Fibroblast of mammary gland (primary cell): ENCODE measurements at regions not wholly inside any gene's neighbourhood (a gene's known extent, or its start where the extent isn't known, plus 50 kb on each side); places are given as distances from the start of the nearest gene placed in this dataset.

ENCODE experiments used
- DNase-seq: peaks from one replicate; pipeline ENCODE4 v3.0.0-alpha.2; 2010; ENCODE audit warnings: low read depth
- H3K4me3 ChIP-seq: 2 replicates; pipeline ENCODE4 v1.5.1; 2011; ENCODE audit warnings: low read depth, mild to moderate bottlenecking, low read length, moderate library complexity; ENCODE audit not compliant: control insufficient read depth
- CTCF ChIP-seq: conservative IDR thresholded peaks from 2 replicates; pipeline ENCODE4 v1.5.1; 2011; ENCODE audit warnings: low read depth, low read length, inconsistent platforms; ENCODE audit not compliant: control insufficient read depth, insufficient read depth

DNA sequence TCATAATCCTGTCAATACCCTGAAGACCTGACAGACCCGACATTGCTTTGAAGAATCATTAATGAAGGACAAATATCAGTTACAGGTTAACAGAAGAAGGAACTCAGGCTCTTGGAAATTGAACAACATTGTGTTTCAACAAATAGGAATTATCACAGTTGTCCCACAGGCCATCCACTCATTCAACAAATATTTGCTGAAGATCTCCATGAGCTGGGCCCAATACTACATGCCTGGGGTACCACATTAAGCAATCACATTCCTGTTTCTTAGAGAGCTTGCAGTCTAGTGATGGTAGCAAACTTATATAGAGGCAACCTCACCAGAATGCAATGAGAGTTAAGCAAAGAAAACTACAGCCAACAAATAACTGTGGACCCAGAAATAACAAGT lies 671.6 kb upstream of the ACVR2A start:
- no peak for TF ChIP-seq CTCF
- peak; percentile 68 for DNase-seq
- no peak overlapping the region for H3K4me3 ChIP-seq

- no peak for TF ChIP-seq CTCF
- peak; percentile 6 for DNase-seq
- H3K4me3 ChIP-seq, result no peak overlapping the region
These were observed 672.2 kb upstream of the ACVR2A start for GRCh38 chr2:147172493-147173188.

DNA sequence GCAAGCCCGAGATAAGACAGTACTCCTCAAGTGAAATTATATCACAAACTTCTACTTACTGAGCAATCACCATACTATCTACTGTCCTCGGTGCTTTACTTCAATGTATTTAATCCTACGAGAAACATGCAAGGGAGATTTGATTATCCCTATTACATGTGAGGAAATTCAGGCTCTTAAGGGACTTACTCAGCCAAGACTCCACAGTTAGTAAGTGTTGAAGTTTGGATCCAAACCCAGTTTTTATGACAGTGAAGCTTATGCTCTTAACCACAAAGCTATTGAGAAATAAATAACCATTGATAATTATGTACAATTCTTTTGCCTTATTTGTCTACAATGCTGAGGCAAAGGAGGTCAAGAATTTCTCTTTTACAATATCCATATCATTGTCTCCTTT lies 672.9 kb upstream of the ACVR2A start:
- peak; percentile 74 for DNase-seq
- H3K4me3 ChIP-seq, result no peak overlapping the region
- no peak for TF ChIP-seq CTCF

GRCh38 chr2:147170932-147171331 lies 673.9 kb upstream of the ACVR2A start:
- TF ChIP-seq CTCF, result no peak
- H3K4me3 ChIP-seq, result no peak overlapping the region
- DNase-seq, result no peak

GRCh38 chr2:147165697-147166382 lies 679.0 kb upstream of the ACVR2A start:
- H3K4me3 ChIP-seq, result no peak overlapping the region
- peak; percentile 37 for DNase-seq
- no peak for TF ChIP-seq CTCF

DNA sequence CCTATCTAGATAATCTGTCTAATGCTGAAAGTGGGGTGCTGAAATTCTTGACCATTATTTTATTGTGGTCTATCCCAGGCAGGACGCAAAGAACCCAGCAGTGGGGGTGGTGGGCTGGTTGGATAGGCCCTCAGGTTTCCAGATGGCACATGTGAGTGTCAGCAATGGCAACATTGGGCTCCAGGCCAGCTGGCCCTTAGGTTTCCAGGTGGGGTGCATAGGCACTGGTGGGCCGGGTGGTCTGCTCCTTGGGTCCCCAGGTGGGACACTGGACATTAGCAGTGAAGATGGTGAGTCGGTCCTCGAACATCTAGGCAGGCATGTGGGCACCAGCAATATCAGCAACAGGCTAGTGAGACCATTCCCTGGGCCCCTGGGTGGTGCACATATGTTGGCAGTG lies 680.3 kb upstream of the ACVR2A start:
- no peak overlapping the region for H3K4me3 ChIP-seq
- no peak for DNase-seq
- TF ChIP-seq CTCF, result no peak
